ENCODE measurements at regions not wholly inside any gene's neighbourhood (a gene's known extent, or its start where the extent isn't known, plus 50 kb on each side); places are given as distances from the start of the nearest gene placed in this dataset.

DNA sequence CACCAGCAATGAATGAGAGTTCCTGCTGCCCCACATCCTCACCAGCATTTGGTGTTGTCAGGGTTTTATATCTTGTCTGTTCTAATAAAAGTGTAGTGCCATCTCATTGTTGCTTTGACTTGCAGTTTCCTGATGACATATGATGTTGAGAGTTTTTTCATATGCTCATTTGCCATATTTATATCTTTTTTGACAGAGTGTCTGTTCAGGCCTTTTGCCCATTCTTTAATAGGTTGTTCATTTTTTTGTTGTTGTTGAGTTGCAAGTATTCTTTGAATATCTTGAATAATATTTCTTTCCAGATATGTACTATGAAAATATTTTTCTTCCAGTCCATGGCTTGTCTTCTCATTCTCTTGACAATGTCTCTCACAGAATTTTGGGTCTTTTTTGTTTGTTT is 111.7 kb upstream of the KCNJ15 start:
- Histone ChIP-seq H3K79me2 (ENCODE audit: control insufficient read depth, insufficient read depth, low read length) (no peaks in the 10 kb centered on the region), H3K9me3 (ENCODE audit: control insufficient read depth, insufficient read depth, low read depth, low read length) (no peaks in the 10 kb centered on the region), H4K20me1 (ENCODE audit: control insufficient read depth, extremely low read depth, insufficient read depth, low read length) (no peaks in the 10 kb centered on the region), H3K27ac (ENCODE audit: insufficient read depth, low read length) (no peak overlapping the region), H3K4me1 (ENCODE audit: control insufficient read depth, extremely low read depth, insufficient read depth, low read length) (no peaks in the 10 kb centered on the region), H3K4me3 (replicated peaks in 1 of 4; ENCODE audit: control extremely low read depth in 1 of 4, insufficient read depth in 1 of 4, low read depth in 3 of 4, low read length in 4 of 4) (no peak overlapping the region), H3K36me3 (ENCODE audit: control insufficient read depth, insufficient read depth, low read length) (no peaks in the 10 kb centered on the region), H3K4me2 (ENCODE audit: extremely low read depth, insufficient read depth, low read length) (no peak overlapping the region), H2AFZ (ENCODE audit: low read length) (no peak overlapping the region), H3K27me3 (ENCODE audit: control insufficient read depth, insufficient read depth, low read length) (no peaks in the 10 kb centered on the region), H3K9ac (ENCODE audit: insufficient read depth, low read length) (no peak overlapping the region)
- DNase-seq (ENCODE audit: low read depth in 2 of 2) = no peak
- no peak for TF ChIP-seq EZH2 (IDR thresholded peaks at IDR 0.05; ENCODE audit: low read length, missing control alignments)
- TF ChIP-seq, protein P1, sequence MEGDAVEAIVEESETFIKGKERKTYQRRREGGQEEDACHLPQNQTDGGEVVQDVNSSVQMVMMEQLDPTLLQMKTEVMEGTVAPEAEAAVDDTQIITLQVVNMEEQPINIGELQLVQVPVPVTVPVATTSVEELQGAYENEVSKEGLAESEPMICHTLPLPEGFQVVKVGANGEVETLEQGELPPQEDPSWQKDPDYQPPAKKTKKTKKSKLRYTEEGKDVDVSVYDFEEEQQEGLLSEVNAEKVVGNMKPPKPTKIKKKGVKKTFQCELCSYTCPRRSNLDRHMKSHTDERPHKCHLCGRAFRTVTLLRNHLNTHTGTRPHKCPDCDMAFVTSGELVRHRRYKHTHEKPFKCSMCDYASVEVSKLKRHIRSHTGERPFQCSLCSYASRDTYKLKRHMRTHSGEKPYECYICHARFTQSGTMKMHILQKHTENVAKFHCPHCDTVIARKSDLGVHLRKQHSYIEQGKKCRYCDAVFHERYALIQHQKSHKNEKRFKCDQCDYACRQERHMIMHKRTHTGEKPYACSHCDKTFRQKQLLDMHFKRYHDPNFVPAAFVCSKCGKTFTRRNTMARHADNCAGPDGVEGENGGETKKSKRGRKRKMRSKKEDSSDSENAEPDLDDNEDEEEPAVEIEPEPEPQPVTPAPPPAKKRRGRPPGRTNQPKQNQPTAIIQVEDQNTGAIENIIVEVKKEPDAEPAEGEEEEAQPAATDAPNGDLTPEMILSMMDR (conservative IDR thresholded peaks at IDR 0.05 in 1 of 2, IDR thresholded peaks at IDR 0.05 in 1 of 2; ENCODE audit: low read depth in 1 of 2, low read length in 2 of 2) = no peak

- Histone ChIP-seq H3K27me3 (ENCODE audit: control insufficient read depth, insufficient read depth, low read length) (no peaks in the 10 kb centered on the region), H3K79me2 (ENCODE audit: control insufficient read depth, insufficient read depth, low read length) (no peaks in the 10 kb centered on the region), H3K36me3 (ENCODE audit: control insufficient read depth, insufficient read depth, low read length) (no peaks in the 10 kb centered on the region), H3K4me3 (replicated peaks in 1 of 4; ENCODE audit: control extremely low read depth in 1 of 4, insufficient read depth in 1 of 4, low read depth in 3 of 4, low read length in 4 of 4) (no peak overlapping the region), H3K4me2 (ENCODE audit: extremely low read depth, insufficient read depth, low read length) (no peak overlapping the region), H3K9me3 (ENCODE audit: control insufficient read depth, insufficient read depth, low read depth, low read length) (no peaks in the 10 kb centered on the region), H3K4me1 (ENCODE audit: control insufficient read depth, extremely low read depth, insufficient read depth, low read length) (no peaks in the 10 kb centered on the region), H2AFZ (ENCODE audit: low read length) (no peak overlapping the region), H3K27ac (ENCODE audit: insufficient read depth, low read length) (no peak overlapping the region), H4K20me1 (ENCODE audit: control insufficient read depth, extremely low read depth, insufficient read depth, low read length) (no peaks in the 10 kb centered on the region), H3K9ac (ENCODE audit: insufficient read depth, low read length) (no peak overlapping the region)
- DNase-seq (ENCODE audit: low read depth in 2 of 2) = no peak
- TF ChIP-seq EZH2 (IDR thresholded peaks at IDR 0.05; ENCODE audit: low read length, missing control alignments) = no peak
- TF ChIP-seq, protein P1 (conservative IDR thresholded peaks at IDR 0.05 in 1 of 2, IDR thresholded peaks at IDR 0.05 in 1 of 2; ENCODE audit: low read depth in 1 of 2, low read length in 2 of 2) = no peak
These were observed 109.4 kb upstream of the KCNJ15 start for GRCh38 chr21:38147391-38147790.

GRCh38 chr21:38148046-38148445 is 108.7 kb upstream of the KCNJ15 start:
- TF ChIP-seq EZH2 (IDR thresholded peaks at IDR 0.05; ENCODE audit: low read length, missing control alignments) = no peak
- TF ChIP-seq, protein P1 (conservative IDR thresholded peaks at IDR 0.05 in 1 of 2, IDR thresholded peaks at IDR 0.05 in 1 of 2; ENCODE audit: low read depth in 1 of 2, low read length in 2 of 2) = no peak
- H4K20me1 ChIP-seq (ENCODE audit: control insufficient read depth, extremely low read depth, insufficient read depth, low read length) = no peaks in the 10 kb centered on the region
- no peak overlapping the region for H3K27ac ChIP-seq (ENCODE audit: insufficient read depth, low read length)

More at GRCh38 chr21:38148046-38148445, 108.7 kb upstream of the KCNJ15 start:
- Histone ChIP-seq H3K4me1 (ENCODE audit: control insufficient read depth, extremely low read depth, insufficient read depth, low read length) (no peaks in the 10 kb centered on the region), H3K9ac (ENCODE audit: insufficient read depth, low read length) (no peak overlapping the region), H3K36me3 (ENCODE audit: control insufficient read depth, insufficient read depth, low read length) (no peaks in the 10 kb centered on the region), H3K4me3 (replicated peaks in 1 of 4; ENCODE audit: control extremely low read depth in 1 of 4, insufficient read depth in 1 of 4, low read depth in 3 of 4, low read length in 4 of 4) (no peak overlapping the region), H3K27me3 (ENCODE audit: control insufficient read depth, insufficient read depth, low read length) (no peaks in the 10 kb centered on the region), H2AFZ (ENCODE audit: low read length) (no peak overlapping the region), H3K9me3 (ENCODE audit: control insufficient read depth, insufficient read depth, low read depth, low read length) (no peaks in the 10 kb centered on the region), H3K79me2 (ENCODE audit: control insufficient read depth, insufficient read depth, low read length) (no peaks in the 10 kb centered on the region), H3K4me2 (ENCODE audit: extremely low read depth, insufficient read depth, low read length) (no peak overlapping the region)
- no peak for DNase-seq (ENCODE audit: low read depth in 2 of 2)

Data from fibroblast of lung (primary cell).